B cell (primary cell): ENCODE measurements at regions not wholly inside any gene's neighbourhood (a gene's known extent, or its start where the extent isn't known, plus 50 kb on each side); places are given as distances from the start of the nearest gene placed in this dataset.

Experiments
- ATAC-seq: fragments of 200-7000 bp; cut with Tn5 transposase; one replicate; pipeline ENCODE4 v1.10.0; 2021; ENCODE audit warnings: low read depth, mild to moderate bottlenecking, moderate number of reproducible peaks, moderate library complexity
- CTCF ChIA-PET: fragments of 350-600 bp; sonication (Branson Sonifier 250); formaldehyde crosslinking; loops from one replicate; lab custom pipeline; 2021; ENCODE audit warnings: antibody characterized with exemption, inconsistent platforms; lab: Charles Lee
- POLR2A ChIA-PET: fragments of 350-600 bp; sonication (Branson Sonifier 250); formaldehyde crosslinking; loops from one replicate; lab custom pipeline; 2021; ENCODE audit warnings: antibody characterized with exemption; lab: Charles Lee
- DNase-seq: peaks from one replicate; pipeline ENCODE4 v3.0.0; 2013
- H2AFZ ChIP-seq: 2 replicates; pipeline ENCODE4 v1.6.1; 2012; ENCODE audit warnings: mild to moderate bottlenecking, low read depth, low read length; ENCODE audit not compliant: insufficient read depth, poor library complexity, severe bottlenecking
- H3K27ac ChIP-seq, 2 donors: 1 replicate in 1 of 2; 2 replicates in 1 of 2; pipeline ENCODE4 v1.5.1; 2012 to 2013; ENCODE audit warnings: low read length in 2 of 2, mild to moderate bottlenecking in 2 of 2, moderate library complexity in 1 of 2
- H3K27me3 ChIP-seq, 4 experiments: fragments of 200-600 bp in 1 of 4; sonication (generic) in 1 of 4; replicated peaks in 1 of 4; 1 replicate in 2 of 4; 2 replicates in 2 of 4; pipeline versions ENCODE4 v1.6.1 to v1.7.0; 2013 to 2016; ENCODE audit warnings: low read length in 3 of 4, mild to moderate bottlenecking in 2 of 4, mixed read lengths in 1 of 4, moderate library complexity in 1 of 4; ENCODE audit not compliant: insufficient read depth in 4 of 4, control insufficient read depth in 3 of 4; ENCODE audit errors: control extremely low read depth in 1 of 4
- H3K36me3 ChIP-seq, 2 experiments: replicated peaks in 1 of 2; 1 replicate in 1 of 2; 2 replicates in 1 of 2; pipeline versions ENCODE4 v1.6.1 to v1.7.1; 2013; ENCODE audit warnings: low read length in 1 of 2; ENCODE audit not compliant: insufficient read depth in 2 of 2, control insufficient read depth in 1 of 2; ENCODE audit errors: control extremely low read depth in 1 of 2, extremely low read depth in 1 of 2
- H3K4me1 ChIP-seq, 2 donors: fragments of 200-600 bp in 1 of 2; sonication (generic) in 1 of 2; 1 replicate in 1 of 2; 2 replicates in 1 of 2; pipeline versions ENCODE4 v1.5.1 to v1.6.1; 2013 to 2017; ENCODE audit warnings: low read length in 2 of 2; ENCODE audit not compliant: control insufficient read depth in 2 of 2, insufficient read depth in 2 of 2
- H3K4me2 ChIP-seq: replicated peaks from 2 replicates; pipeline ENCODE3; 2012; ENCODE audit warnings: mild to moderate bottlenecking, low read depth, low read length; ENCODE audit not compliant: poor library complexity, severe bottlenecking
- H3K4me3 ChIP-seq, 5 experiments: fragments of 200-600 bp in 1 of 5; sonication (generic) in 1 of 5; 1 replicate in 3 of 5; 2 replicates in 2 of 5; pipeline versions ENCODE4 v1.5.1 to v1.7.0; 2011 to 2016; ENCODE audit warnings: low read length in 4 of 5, mild to moderate bottlenecking in 4 of 5, low read depth in 2 of 5, control low read depth in 1 of 5, moderate library complexity in 1 of 5; ENCODE audit not compliant: insufficient read depth in 1 of 5; ENCODE audit errors: control extremely low read depth in 1 of 5, extremely low read depth in 1 of 5
- H3K79me2 ChIP-seq: fragments of 200-600 bp; sonication (generic); one replicate; pipeline ENCODE4 v1.6.0; 2016; ENCODE audit warnings: low read length; ENCODE audit not compliant: control insufficient read depth, insufficient read depth
- H3K9ac ChIP-seq: fragments of 200-600 bp; sonication (generic); 2 replicates; pipeline ENCODE4 v1.6.1; 2017; ENCODE audit warnings: mild to moderate bottlenecking, low read length, moderate library complexity
- H3K9me3 ChIP-seq, 3 donors: one replicate each; pipeline versions ENCODE4 v1.6.1 to v1.7.1; 2013; ENCODE audit warnings: low read length in 2 of 3; ENCODE audit not compliant: control insufficient read depth in 2 of 3, insufficient read depth in 1 of 3; ENCODE audit errors: control extremely low read depth in 1 of 3
- H4K20me1 ChIP-seq: 2 replicates; pipeline ENCODE4 v1.6.0; 2012; ENCODE audit warnings: mild to moderate bottlenecking, low read length; ENCODE audit not compliant: insufficient read depth, control insufficient read depth, poor library complexity, severe bottlenecking
- H3K27ac Mint-ChIP-seq: one replicate; pipeline ENCODE4 v1.8.0; 2021; ENCODE audit warnings: mixed read lengths
- H3K27me3 Mint-ChIP-seq: one replicate; pipeline ENCODE4 v1.8.0; 2021; ENCODE audit warnings: mixed read lengths
- H3K4me1 Mint-ChIP-seq: one replicate; pipeline ENCODE4 v1.8.0; 2021; ENCODE audit warnings: mixed read lengths
- H3K4me3 Mint-ChIP-seq: one replicate; pipeline ENCODE4 v1.8.0; 2021; ENCODE audit warnings: mixed read lengths
- H3K9me3 Mint-ChIP-seq: one replicate; pipeline ENCODE4 v1.8.0; 2022; ENCODE audit warnings: mixed read lengths; ENCODE audit not compliant: insufficient read depth
- CTCF ChIP-seq: fragments of 200-600 bp; IDR thresholded peaks from one replicate; pipeline ENCODE4 v1.8.0; 2022; ENCODE audit warnings: antibody characterized with exemption, mild to moderate bottlenecking
- EZH2 ChIP-seq: IDR thresholded peaks from 2 replicates; pipeline ENCODE4 v1.6.1; 2012; ENCODE audit warnings: borderline replicate concordance, low read depth, mild to moderate bottlenecking, moderate library complexity, low read length; ENCODE audit not compliant: insufficient read depth, poor library complexity, severe bottlenecking
- WGBS: methylation state at CpG from one replicate; pipeline ENCODE4 v1.1.5; 2013; ENCODE audit warnings: missing lambda C conversion rate; ENCODE audit not compliant: insufficient coverage; 5-methylcytosine and 5-hydroxymethylcytosine counted together
- intact Hi-C: fragments of 100-400 bp; cut with micrococcal nuclease; formaldehyde crosslinking; loops from one replicate; pipeline ENCODE4 v1.10.0; 2022

DNA sequence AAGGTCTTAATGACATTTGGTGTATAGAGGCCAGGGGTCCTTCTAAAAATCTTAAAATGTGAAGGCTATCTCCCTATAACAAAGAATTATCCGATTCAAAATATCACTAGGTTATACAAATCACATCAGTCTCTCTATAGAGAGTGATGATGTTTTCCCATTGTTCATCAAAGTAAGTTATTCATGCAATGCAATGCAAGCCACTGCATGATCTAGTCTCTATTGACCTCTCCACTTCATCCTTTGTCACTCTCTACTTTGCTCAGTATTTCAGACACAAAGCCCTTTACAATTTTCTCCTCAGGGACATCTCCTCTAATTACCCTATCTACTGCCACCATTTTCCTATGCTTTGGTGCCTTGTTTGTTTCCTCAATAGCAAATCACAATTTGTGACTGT lies 628.0 kb downstream of the HTR1B start:
- H3K4me2 ChIP-seq: no peak overlapping the region
- no peaks in the 10 kb centered on the region for H3K27me3 Mint-ChIP-seq
- no peaks in the 10 kb centered on the region for H3K79me2 ChIP-seq
- no peaks in the 10 kb centered on the region for H3K27me3 ChIP-seq
- POLR2A ChIA-PET: no interaction called here
- H3K27ac ChIP-seq: no peak overlapping the region
- ATAC-seq (no peak), DNase-seq (no peak)
- H2AFZ ChIP-seq: no peak overlapping the region
- WGBS: no CpG with 5 or more reads among the region's 1 CpG
- H3K9me3 Mint-ChIP-seq: peaks cover 3% of the 10 kb centered on the region
- no peaks in the 10 kb centered on the region for H3K36me3 ChIP-seq
- intact Hi-C loops: no loop called here
- no peaks in the 10 kb centered on the region for H3K4me1 Mint-ChIP-seq
- H3K9ac ChIP-seq: no peak overlapping the region
- H3K4me3 Mint-ChIP-seq: no peak overlapping the region
- no peaks in the 10 kb centered on the region for H3K9me3 ChIP-seq
- no peak overlapping the region for H3K27ac Mint-ChIP-seq
- TF ChIP-seq CTCF (no peak), EZH2 (no peak)
- CTCF ChIA-PET: no interaction called here
- no peak overlapping the region for H3K4me3 ChIP-seq
- no peaks in the 10 kb centered on the region for H3K4me1 ChIP-seq
- H4K20me1 ChIP-seq: no peaks in the 10 kb centered on the region

GRCh38 chr6:76834399-76834798 lies 628.9 kb downstream of the HTR1B start:
- Mint-ChIP-seq H3K4me3 (no peak overlapping the region), H3K9me3 (peaks cover 3% of the 10 kb centered on the region), H3K27me3 (no peaks in the 10 kb centered on the region), H3K4me1 (no peaks in the 10 kb centered on the region), H3K27ac (no peak overlapping the region)
- Histone ChIP-seq H4K20me1 (no peaks in the 10 kb centered on the region), H3K9me3 (no peaks in the 10 kb centered on the region), H3K27ac (no peak overlapping the region), H3K9ac (no peak overlapping the region), H3K4me2 (no peak overlapping the region), H3K27me3 (no peaks in the 10 kb centered on the region), H3K36me3 (no peaks in the 10 kb centered on the region), H2AFZ (no peak overlapping the region), H3K79me2 (no peaks in the 10 kb centered on the region), H3K4me1 (no peaks in the 10 kb centered on the region), H3K4me3 (no peak overlapping the region)
- CTCF ChIA-PET: no interaction called here
- ATAC-seq: no peak
- intact Hi-C loops: no loop called here
- POLR2A ChIA-PET: no interaction called here
- TF ChIP-seq EZH2 (no peak), CTCF (no peak)
- no peak for DNase-seq
